ENCODE measurements at regions not wholly inside any gene's neighbourhood (a gene's known extent, or its start where the extent isn't known, plus 50 kb on each side); places are given as distances from the start of the nearest gene placed in this dataset.

DNA sequence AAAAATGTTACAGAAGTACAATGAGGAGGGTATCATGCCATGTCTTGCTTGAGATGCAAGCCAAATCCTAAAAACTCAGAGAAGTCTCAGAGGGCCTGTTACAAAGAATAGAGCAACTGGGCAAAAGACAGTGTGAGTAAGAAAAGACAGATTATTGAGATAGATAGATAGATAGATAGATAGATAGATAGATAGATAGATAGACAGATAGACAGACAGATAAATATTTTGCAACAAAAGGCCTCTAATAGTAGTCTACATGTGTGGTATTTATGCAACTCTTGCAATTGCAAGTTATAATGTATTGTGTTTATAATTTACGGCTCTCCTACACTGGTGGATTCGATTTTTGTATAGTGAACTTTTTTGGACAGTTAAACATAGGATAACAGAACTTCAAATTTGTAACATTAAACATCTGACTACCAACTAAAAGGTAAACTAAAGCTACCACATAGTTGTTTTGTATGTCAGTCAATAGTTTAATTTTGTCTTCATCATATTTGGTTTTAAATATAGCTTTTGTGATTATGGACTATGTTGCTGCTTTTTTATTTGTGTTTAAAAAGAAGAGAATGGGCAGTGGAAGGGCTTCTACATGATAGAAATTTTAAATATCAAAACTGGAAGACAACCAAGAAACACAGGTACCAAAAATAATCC is 740.7 kb upstream of the LRRTM4 start:
- Histone ChIP-seq H3K4me2 (ENCODE audit: low read depth, low read length, poor library complexity, severe bottlenecking) (no peak overlapping the region), H3K79me2 (ENCODE audit: low read length) (no peaks in the 10 kb centered on the region), H3K4me1 (ENCODE audit: low read length) (no peaks in the 10 kb centered on the region), H3K9me2 (replicated peaks; ENCODE audit: insufficient read depth, low read length) (no peaks in the 10 kb centered on the region), H4K20me1 (ENCODE audit: insufficient read depth, low read depth, low read length) (no peaks in the 10 kb centered on the region), H3K27me3 (ENCODE audit: low read length) (no peaks in the 10 kb centered on the region), H2AFZ (ENCODE audit: low read length) (no peak overlapping the region), H3K4me3 (ENCODE audit: low read length) (no peak overlapping the region), H3K9ac (ENCODE audit: low read length) (no peak overlapping the region), H3K27ac (ENCODE audit: low read length) (no peak overlapping the region), H3K9me3 (ENCODE audit: low read length) (no peaks in the 10 kb centered on the region; the same call in 1 of the 2 replicates), H3K36me3 (ENCODE audit: insufficient read depth, low read length) (no peaks in the 10 kb centered on the region)
- no peak for DNase-seq

DNA sequence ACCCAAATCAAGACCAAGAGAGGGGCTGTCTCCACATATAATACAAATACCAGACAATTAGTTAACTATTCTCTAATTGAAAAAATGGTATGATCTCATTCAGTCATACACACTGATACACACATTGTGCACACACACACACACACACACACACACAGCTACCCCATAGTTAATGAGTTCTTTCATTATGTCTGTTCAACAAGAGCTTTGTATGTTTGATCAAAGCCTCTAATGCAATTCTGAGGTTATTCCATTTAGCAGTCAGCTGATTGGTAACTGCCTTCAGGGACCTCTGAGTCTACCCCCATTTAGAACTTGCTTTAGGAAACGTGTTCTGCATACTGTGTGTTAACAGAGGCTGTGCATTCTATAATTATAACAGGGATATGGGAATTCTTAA is 741.4 kb upstream of the LRRTM4 start:
- no peaks in the 10 kb centered on the region for H3K9me2 ChIP-seq (replicated peaks; ENCODE audit: insufficient read depth, low read length)
- no peak for DNase-seq
- no peaks in the 10 kb centered on the region for H3K79me2 ChIP-seq (ENCODE audit: low read length)
- peaks cover 5% of the 10 kb centered on the region; the same call in 1 of the 2 replicates for H3K9me3 ChIP-seq (ENCODE audit: low read length)
- H3K4me2 ChIP-seq (ENCODE audit: low read depth, low read length, poor library complexity, severe bottlenecking), result no peak overlapping the region
- no peak overlapping the region for H3K9ac ChIP-seq (ENCODE audit: low read length)
- no peak overlapping the region for H3K4me3 ChIP-seq (ENCODE audit: low read length)
- no peaks in the 10 kb centered on the region for H3K27me3 ChIP-seq (ENCODE audit: low read length)
- no peak overlapping the region for H3K27ac ChIP-seq (ENCODE audit: low read length)
- H3K36me3 ChIP-seq (ENCODE audit: insufficient read depth, low read length), result no peaks in the 10 kb centered on the region
- H4K20me1 ChIP-seq (ENCODE audit: insufficient read depth, low read depth, low read length), result no peaks in the 10 kb centered on the region
- no peak overlapping the region for H2AFZ ChIP-seq (ENCODE audit: low read length)
- H3K4me1 ChIP-seq (ENCODE audit: low read length), result no peaks in the 10 kb centered on the region

GRCh38 chr2:78264130-78264529 is 742.0 kb upstream of the LRRTM4 start:
- Histone ChIP-seq H3K4me2 (ENCODE audit: low read depth, low read length, poor library complexity, severe bottlenecking) (no peak overlapping the region), H3K36me3 (ENCODE audit: insufficient read depth, low read length) (no peaks in the 10 kb centered on the region), H3K79me2 (ENCODE audit: low read length) (no peaks in the 10 kb centered on the region), H3K9me2 (replicated peaks; ENCODE audit: insufficient read depth, low read length) (no peaks in the 10 kb centered on the region), H3K9ac (ENCODE audit: low read length) (no peak overlapping the region), H3K9me3 (ENCODE audit: low read length) (peaks cover 5% of the 10 kb centered on the region; the same call in 1 of the 2 replicates), H3K27me3 (ENCODE audit: low read length) (no peaks in the 10 kb centered on the region), H4K20me1 (ENCODE audit: insufficient read depth, low read depth, low read length) (no peaks in the 10 kb centered on the region), H3K27ac (ENCODE audit: low read length) (no peak overlapping the region), H2AFZ (ENCODE audit: low read length) (no peak overlapping the region), H3K4me1 (ENCODE audit: low read length) (no peaks in the 10 kb centered on the region), H3K4me3 (ENCODE audit: low read length) (no peak overlapping the region)
- no peak for DNase-seq

- no peaks in the 10 kb centered on the region for H3K9me2 ChIP-seq (replicated peaks; ENCODE audit: insufficient read depth, low read length)
- no peak overlapping the region for H3K27ac ChIP-seq (ENCODE audit: low read length)
- no peak overlapping the region for H3K4me2 ChIP-seq (ENCODE audit: low read depth, low read length, poor library complexity, severe bottlenecking)
- no peaks in the 10 kb centered on the region for H3K36me3 ChIP-seq (ENCODE audit: insufficient read depth, low read length)
- H3K4me3 ChIP-seq (ENCODE audit: low read length), result no peak overlapping the region
- H3K9ac ChIP-seq (ENCODE audit: low read length), result no peak overlapping the region
- H4K20me1 ChIP-seq (ENCODE audit: insufficient read depth, low read depth, low read length), result no peaks in the 10 kb centered on the region
- H3K79me2 ChIP-seq (ENCODE audit: low read length), result no peaks in the 10 kb centered on the region
- H3K27me3 ChIP-seq (ENCODE audit: low read length), result no peaks in the 10 kb centered on the region
- no peak for DNase-seq
- H3K4me1 ChIP-seq (ENCODE audit: low read length), result no peaks in the 10 kb centered on the region
- peaks cover 18% of the 10 kb centered on the region for H3K9me3 ChIP-seq (ENCODE audit: low read length)
- no peak overlapping the region for H2AFZ ChIP-seq (ENCODE audit: low read length)
Observed at GRCh38 chr2:78281164-78281563, 744.3 kb upstream of the REG3G start.

- Histone ChIP-seq H3K27ac (ENCODE audit: low read length) (no peak overlapping the region), H3K9ac (ENCODE audit: low read length) (no peak overlapping the region), H3K4me3 (ENCODE audit: low read length) (no peak overlapping the region), H3K27me3 (ENCODE audit: low read length) (no peaks in the 10 kb centered on the region), H3K9me2 (replicated peaks; ENCODE audit: insufficient read depth, low read length) (no peaks in the 10 kb centered on the region), H2AFZ (ENCODE audit: low read length) (no peak overlapping the region), H3K36me3 (ENCODE audit: insufficient read depth, low read length) (no peaks in the 10 kb centered on the region), H4K20me1 (ENCODE audit: insufficient read depth, low read depth, low read length) (no peaks in the 10 kb centered on the region), H3K4me1 (ENCODE audit: low read length) (no peaks in the 10 kb centered on the region), H3K4me2 (ENCODE audit: low read depth, low read length, poor library complexity, severe bottlenecking) (no peak overlapping the region), H3K9me3 (ENCODE audit: low read length) (peaks cover 16% of the 10 kb centered on the region), H3K79me2 (ENCODE audit: low read length) (no peaks in the 10 kb centered on the region)
- no peak for DNase-seq
Observed at GRCh38 chr2:78290581-78291214, 734.8 kb upstream of the REG3G start.

- H3K9me3 ChIP-seq (ENCODE audit: low read length), result peaks cover 9% of the 10 kb centered on the region; the same call in 1 of the 2 replicates
- no peak overlapping the region for H3K27ac ChIP-seq (ENCODE audit: low read length)
- no peaks in the 10 kb centered on the region for H3K79me2 ChIP-seq (ENCODE audit: low read length)
- H3K9ac ChIP-seq (ENCODE audit: low read length), result no peak overlapping the region
- no peak overlapping the region for H3K4me2 ChIP-seq (ENCODE audit: low read depth, low read length, poor library complexity, severe bottlenecking)
- no peak for DNase-seq
- H3K4me1 ChIP-seq (ENCODE audit: low read length), result no peaks in the 10 kb centered on the region
- no peaks in the 10 kb centered on the region for H3K36me3 ChIP-seq (ENCODE audit: insufficient read depth, low read length)
- H2AFZ ChIP-seq (ENCODE audit: low read length), result no peak overlapping the region
- no peaks in the 10 kb centered on the region for H3K9me2 ChIP-seq (replicated peaks; ENCODE audit: insufficient read depth, low read length)
- no peaks in the 10 kb centered on the region for H3K27me3 ChIP-seq (ENCODE audit: low read length)
- H4K20me1 ChIP-seq (ENCODE audit: insufficient read depth, low read depth, low read length), result no peaks in the 10 kb centered on the region
- H3K4me3 ChIP-seq (ENCODE audit: low read length), result no peak overlapping the region
Observed at GRCh38 chr2:78293768-78294167, 731.7 kb upstream of the REG3G start.

DNA sequence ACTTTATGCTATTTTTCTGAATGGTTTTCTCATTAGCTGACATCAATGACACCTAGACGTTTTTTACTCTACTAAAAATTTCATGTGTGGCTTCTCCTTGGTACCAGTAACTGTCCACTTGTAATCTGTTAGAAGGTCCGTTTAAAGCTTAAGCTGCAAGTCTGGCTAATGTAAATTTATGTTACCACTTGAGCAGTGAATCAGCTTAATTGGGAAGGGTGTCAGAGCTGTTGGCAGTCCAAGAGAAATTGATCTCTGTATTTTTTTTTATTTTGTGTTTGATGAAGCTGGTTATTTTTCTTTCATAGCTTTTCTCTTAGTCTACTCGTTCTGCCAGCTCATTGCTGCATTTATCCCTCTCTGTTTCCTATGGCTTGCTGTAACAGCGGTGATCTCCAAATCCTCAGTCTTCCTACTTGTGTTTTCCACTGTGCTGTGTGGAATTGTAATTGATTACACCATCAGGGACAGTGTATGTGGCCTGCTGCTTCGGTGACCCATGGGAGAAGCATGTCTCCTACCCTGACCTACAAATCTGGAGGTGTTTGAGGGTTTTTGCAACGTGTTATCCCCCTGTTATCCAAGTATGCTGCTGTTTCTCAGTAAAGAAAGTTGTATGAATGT is 724.2 kb upstream of the REG3G start:
- H3K4me3 ChIP-seq (ENCODE audit: low read length), result no peak overlapping the region
- no peak overlapping the region for H3K9ac ChIP-seq (ENCODE audit: low read length)
- H3K4me2 ChIP-seq (ENCODE audit: low read depth, low read length, poor library complexity, severe bottlenecking), result no peak overlapping the region
- no peaks in the 10 kb centered on the region for H3K9me2 ChIP-seq (replicated peaks; ENCODE audit: insufficient read depth, low read length)
- H3K36me3 ChIP-seq (ENCODE audit: insufficient read depth, low read length), result no peaks in the 10 kb centered on the region
- H3K27ac ChIP-seq (ENCODE audit: low read length), result no peak overlapping the region
- H4K20me1 ChIP-seq (ENCODE audit: insufficient read depth, low read depth, low read length), result no peaks in the 10 kb centered on the region
- no peaks in the 10 kb centered on the region for H3K79me2 ChIP-seq (ENCODE audit: low read length)
- no peaks in the 10 kb centered on the region for H3K27me3 ChIP-seq (ENCODE audit: low read length)
- peaks cover 14% of the 10 kb centered on the region; the same call in 1 of the 2 replicates for H3K9me3 ChIP-seq (ENCODE audit: low read length)
- no peaks in the 10 kb centered on the region for H3K4me1 ChIP-seq (ENCODE audit: low read length)
- no peak for DNase-seq
- 0 out of 2 replicates have a peak overlapping the region, but pooled peaks have one; percentile 42 for H2AFZ ChIP-seq (ENCODE audit: low read length)

DNA sequence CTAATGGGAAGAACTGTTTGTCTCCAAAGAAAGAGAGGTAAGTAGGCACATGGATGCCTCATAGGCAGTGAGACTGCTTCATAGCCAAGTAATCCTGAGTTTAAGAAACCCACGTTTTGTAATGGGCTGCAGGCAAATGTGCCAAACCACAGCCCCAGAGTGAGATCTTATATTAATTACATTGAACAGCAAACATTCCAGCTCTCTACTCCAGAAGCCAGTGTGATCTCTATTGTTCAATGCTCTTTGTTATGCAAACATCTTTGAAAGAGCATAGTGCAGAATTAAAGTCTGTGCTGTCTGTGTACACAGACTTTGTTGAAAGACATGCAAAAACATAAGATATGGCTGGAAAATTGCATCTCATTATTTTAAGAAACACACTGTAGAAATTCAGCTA is 720.8 kb upstream of the REG3G start:
- H3K9ac ChIP-seq (ENCODE audit: low read length), result no peak overlapping the region
- no peaks in the 10 kb centered on the region for H3K9me2 ChIP-seq (replicated peaks; ENCODE audit: insufficient read depth, low read length)
- H3K27ac ChIP-seq (ENCODE audit: low read length), result no peak overlapping the region
- no peak overlapping the region for H3K4me3 ChIP-seq (ENCODE audit: low read length)
- no peaks in the 10 kb centered on the region for H3K79me2 ChIP-seq (ENCODE audit: low read length)
- no peaks in the 10 kb centered on the region for H4K20me1 ChIP-seq (ENCODE audit: insufficient read depth, low read depth, low read length)
- no peaks in the 10 kb centered on the region for H3K36me3 ChIP-seq (ENCODE audit: insufficient read depth, low read length)
- no peak overlapping the region for H3K4me2 ChIP-seq (ENCODE audit: low read depth, low read length, poor library complexity, severe bottlenecking)
- no peaks in the 10 kb centered on the region for H3K27me3 ChIP-seq (ENCODE audit: low read length)
- H3K4me1 ChIP-seq (ENCODE audit: low read length), result no peaks in the 10 kb centered on the region
- H2AFZ ChIP-seq (ENCODE audit: low read length), result no peak overlapping the region
- DNase-seq, result no peak
- H3K9me3 ChIP-seq (ENCODE audit: low read length), result peaks cover 12% of the 10 kb centered on the region; the same call in 1 of the 2 replicates
